Spleen (tissue), 11 donors: ENCODE measurements at regions not wholly inside any gene's neighbourhood (a gene's known extent, or its start where the extent isn't known, plus 50 kb on each side); places are given as distances from the start of the nearest gene placed in this dataset.

Experiments
- DNase-seq: peaks from one replicate; pipeline ENCODE4 v3.0.0-alpha.2; 2020
- H3K27ac ChIP-seq, 8 donors: fragments of 200-600 bp; sonication (generic) in 7 of 8; 1 replicate in 4 of 8; 2 replicates in 4 of 8; pipeline versions ENCODE4 v1.5.0 to v1.8.0; 2016 to 2021; ENCODE audit warnings: inconsistent platforms in 4 of 8, mild to moderate bottlenecking in 4 of 8, moderate library complexity in 1 of 8
- H3K27me3 ChIP-seq, 7 donors: fragments of 200-600 bp; sonication (generic) in 6 of 7; replicated peaks in 1 of 7; 1 replicate in 4 of 7; 2 replicates in 3 of 7; pipeline versions ENCODE4 v1.5.0 to v1.8.0; 2016 to 2021; ENCODE audit warnings: inconsistent platforms in 3 of 7, mild to moderate bottlenecking in 1 of 7
- H3K36me3 ChIP-seq, 6 donors: fragments of 200-600 bp; sonication (generic) in 5 of 6; 1 replicate in 4 of 6; 2 replicates in 2 of 6; pipeline versions ENCODE4 v1.5.0 to v1.8.0; 2016 to 2021; ENCODE audit warnings: inconsistent platforms in 2 of 6
- H3K4me1 ChIP-seq, 6 donors: fragments of 200-600 bp; sonication (generic) in 5 of 6; 1 replicate in 3 of 6; 2 replicates in 3 of 6; pipeline versions ENCODE4 v1.5.0 to v1.8.0; 2016 to 2021; ENCODE audit warnings: inconsistent platforms in 3 of 6
- H3K4me3 ChIP-seq, 8 donors: fragments of 200-600 bp; sonication (generic) in 7 of 8; 1 replicate in 4 of 8; 2 replicates in 4 of 8; pipeline versions ENCODE4 v1.5.0 to v1.8.0; 2016 to 2021; ENCODE audit warnings: inconsistent platforms in 4 of 8, mild to moderate bottlenecking in 4 of 8, moderate library complexity in 2 of 8
- H3K9me3 ChIP-seq, 8 donors: fragments of 200-600 bp; sonication (generic) in 7 of 8; 1 replicate in 4 of 8; 2 replicates in 4 of 8; pipeline versions ENCODE4 v1.5.0 to v1.8.0; 2016 to 2021; ENCODE audit warnings: inconsistent platforms in 4 of 8
- POLR2A ChIP-seq, 3 donors: fragments of 450-650 bp; IDR thresholded peaks; one replicate each; pipeline ENCODE4 v1.5.1; 2017; ENCODE audit warnings: antibody characterized with exemption in 3 of 3, mild to moderate bottlenecking in 1 of 3
- POLR2AphosphoS5 ChIP-seq, 3 donors: sonication (generic); formaldehyde crosslinking; IDR thresholded peaks; one replicate each; pipeline ENCODE4 v1.5.1; 2017; ENCODE audit warnings: antibody characterized with exemption in 3 of 3
- WGBS, 5 donors: extraction: QIAGEN DNeasy Blood & Tissue Kit in 3 of 5; methylation state at CpG; one replicate each; pipeline versions ENCODE4 v1.1.5 to v1.1.7; 2013 to 2018; 5-methylcytosine and 5-hydroxymethylcytosine counted together
- intact Hi-C: fragments of 100-400 bp; cut with DNase I; formaldehyde crosslinking; loops from one replicate; pipeline ENCODE4 v1.15.0; 2023; ENCODE audit warnings: low total_unique reads
- TF ChIP-seq, protein P1 (sequence below), 11 experiments: fragments of 200-600 bp in 7 of 11; fragments of 450-650 bp in 4 of 11; sonication (generic) in 4 of 11; IDR thresholded peaks in 8 of 11; conservative IDR thresholded peaks in 3 of 11; 1 replicate in 7 of 11; 2 replicates in 4 of 11; pipeline versions ENCODE4 v1.4.0 to v1.8.0; 2016 to 2021; ENCODE audit warnings: antibody characterized with exemption in 11 of 11, inconsistent platforms in 4 of 11, mild to moderate bottlenecking in 1 of 11
- donor health status: healthy with polysubstance abuse.
- donor health status: DM: no; HTN: no; CAD: no; lungs with moderate emphysema.
- donor health status: DM: no; HTN: no; CAD: no.
- donor health status: Bipolar disorder and iron deficiency.
- donor health status: healthy.
- donor health status: DM: no; HTN: no; CAD: no.
- donor health status: DM: yes; HTN: yes; CAD: no.

DNA sequence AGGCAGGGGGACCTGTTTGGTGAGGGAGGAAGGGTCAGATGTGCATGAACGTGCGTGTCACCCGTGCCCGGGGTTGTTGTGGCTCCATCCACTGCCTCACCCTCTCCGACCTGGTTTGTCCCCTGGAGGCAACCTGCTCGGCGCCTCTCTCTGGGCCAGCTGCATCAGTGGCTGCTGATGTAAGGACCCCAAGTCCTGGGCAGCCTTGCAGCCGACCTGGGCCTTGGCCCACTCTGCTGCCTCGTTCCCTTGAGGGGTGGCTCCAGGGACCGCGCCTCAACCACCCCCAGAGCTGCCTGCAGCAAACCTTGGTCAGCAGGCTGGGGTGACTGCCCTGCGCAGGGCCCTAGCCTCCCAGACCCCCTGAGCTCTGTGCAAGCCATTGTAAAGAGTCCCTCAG lies 351.7 kb downstream of the TMEM121 start:
- H3K27me3 ChIP-seq: peaks cover 0 to 18% (median 0%) of the 10 kb centered on the region in 7 donors
- 85 to 96% (median 86%) methylated on average over 12 of the region's 12 CpGs for WGBS, 5 donors
- peak; percentile 55 for DNase-seq
- intact Hi-C loops: no loop called here
- no peak overlapping the region for H3K4me3 ChIP-seq
- peaks cover 0 to 8% (median 0%) of the 10 kb centered on the region in 6 donors for H3K4me1 ChIP-seq
- no peaks in the 10 kb centered on the region for H3K9me3 ChIP-seq
- TF ChIP-seq, protein P1, sequence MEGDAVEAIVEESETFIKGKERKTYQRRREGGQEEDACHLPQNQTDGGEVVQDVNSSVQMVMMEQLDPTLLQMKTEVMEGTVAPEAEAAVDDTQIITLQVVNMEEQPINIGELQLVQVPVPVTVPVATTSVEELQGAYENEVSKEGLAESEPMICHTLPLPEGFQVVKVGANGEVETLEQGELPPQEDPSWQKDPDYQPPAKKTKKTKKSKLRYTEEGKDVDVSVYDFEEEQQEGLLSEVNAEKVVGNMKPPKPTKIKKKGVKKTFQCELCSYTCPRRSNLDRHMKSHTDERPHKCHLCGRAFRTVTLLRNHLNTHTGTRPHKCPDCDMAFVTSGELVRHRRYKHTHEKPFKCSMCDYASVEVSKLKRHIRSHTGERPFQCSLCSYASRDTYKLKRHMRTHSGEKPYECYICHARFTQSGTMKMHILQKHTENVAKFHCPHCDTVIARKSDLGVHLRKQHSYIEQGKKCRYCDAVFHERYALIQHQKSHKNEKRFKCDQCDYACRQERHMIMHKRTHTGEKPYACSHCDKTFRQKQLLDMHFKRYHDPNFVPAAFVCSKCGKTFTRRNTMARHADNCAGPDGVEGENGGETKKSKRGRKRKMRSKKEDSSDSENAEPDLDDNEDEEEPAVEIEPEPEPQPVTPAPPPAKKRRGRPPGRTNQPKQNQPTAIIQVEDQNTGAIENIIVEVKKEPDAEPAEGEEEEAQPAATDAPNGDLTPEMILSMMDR (IDR thresholded peaks at IDR 0.05 in 8 of 11, conservative IDR thresholded peaks at IDR 0.05 in 3 of 11): no peak
- TF ChIP-seq POLR2A (IDR thresholded peaks at IDR 0.05) (no peak), POLR2AphosphoS5 (IDR thresholded peaks at IDR 0.05) (no peak)
- no peak overlapping the region for H3K27ac ChIP-seq
- no peaks in the 10 kb centered on the region for H3K36me3 ChIP-seq

DNA sequence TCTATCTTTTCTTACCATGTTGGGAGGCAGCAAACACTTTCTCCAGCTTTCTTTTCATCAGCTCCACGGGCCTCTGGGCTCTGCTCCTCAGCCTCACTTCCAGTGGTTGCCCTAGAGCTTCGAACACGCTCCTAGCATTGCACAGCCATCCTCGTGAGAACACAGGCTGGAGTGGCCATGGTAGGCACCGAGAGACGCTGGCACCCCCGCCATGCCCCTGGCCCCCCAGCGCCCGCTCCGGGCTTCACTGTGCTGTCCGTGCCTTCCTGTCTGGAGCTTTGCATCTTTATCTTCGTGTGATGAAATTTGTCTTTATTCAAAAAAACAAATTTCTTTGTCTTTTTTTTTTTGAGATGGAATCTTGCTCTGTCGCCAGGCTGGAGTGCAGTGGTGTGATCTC lies 352.2 kb downstream of the TMEM121 start:
- Histone ChIP-seq H3K27ac (no peak overlapping the region), H3K4me1 (peaks cover 0 to 8% (median 0%) of the 10 kb centered on the region in 6 donors), H3K36me3 (no peaks in the 10 kb centered on the region), H3K27me3 (peaks cover 0 to 18% (median 0%) of the 10 kb centered on the region in 7 donors), H3K4me3 (no peak overlapping the region), H3K9me3 (no peaks in the 10 kb centered on the region)
- TF ChIP-seq, protein P1 (IDR thresholded peaks at IDR 0.05 in 8 of 11, conservative IDR thresholded peaks at IDR 0.05 in 3 of 11): no peak
- peak; percentile 38 for DNase-seq
- intact Hi-C loops: no loop called here
- 85 to 90% (median 86%) methylated on average over 13 of the region's 13 CpGs for WGBS, 5 donors

DNA sequence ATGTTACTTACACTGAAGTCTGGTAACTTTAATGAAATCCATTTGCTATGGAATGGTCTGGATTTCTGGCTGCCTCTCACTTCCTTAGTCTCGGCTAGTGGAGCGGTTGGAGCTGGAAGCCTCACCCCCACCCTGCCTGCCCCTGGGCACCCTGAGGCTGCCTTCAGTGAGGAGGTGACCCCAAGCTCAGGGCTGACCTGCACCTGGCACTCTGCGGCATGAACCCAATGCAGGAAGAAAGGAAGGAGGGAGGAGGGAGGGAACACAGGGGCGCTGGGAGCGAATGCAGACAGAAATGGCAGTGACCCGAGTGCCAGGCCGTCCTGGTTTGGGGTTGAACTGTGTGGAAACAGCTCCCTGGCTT lies 353.1 kb downstream of the TMEM121 start:
- no peaks in the 10 kb centered on the region for H3K36me3 ChIP-seq
- DNase-seq: no peak
- peaks cover 0 to 18% (median 0%) of the 10 kb centered on the region in 7 donors for H3K27me3 ChIP-seq
- 15 to 42% (median 22%) methylated on average over 7 of the region's 7 CpGs for WGBS, 5 donors
- no peak overlapping the region for H3K4me3 ChIP-seq
- H3K27ac ChIP-seq: no peak overlapping the region
- TF ChIP-seq, protein P1 (IDR thresholded peaks at IDR 0.05 in 8 of 11, conservative IDR thresholded peaks at IDR 0.05 in 3 of 11): no peak
- peak in 1 of 3 donors; percentile 16 for TF ChIP-seq POLR2AphosphoS5 (IDR thresholded peaks at IDR 0.05)
- intact Hi-C loops: no loop called here
- H3K9me3 ChIP-seq: no peaks in the 10 kb centered on the region
- peaks cover 0 to 8% (median 0%) of the 10 kb centered on the region in 6 donors for H3K4me1 ChIP-seq

DNA sequence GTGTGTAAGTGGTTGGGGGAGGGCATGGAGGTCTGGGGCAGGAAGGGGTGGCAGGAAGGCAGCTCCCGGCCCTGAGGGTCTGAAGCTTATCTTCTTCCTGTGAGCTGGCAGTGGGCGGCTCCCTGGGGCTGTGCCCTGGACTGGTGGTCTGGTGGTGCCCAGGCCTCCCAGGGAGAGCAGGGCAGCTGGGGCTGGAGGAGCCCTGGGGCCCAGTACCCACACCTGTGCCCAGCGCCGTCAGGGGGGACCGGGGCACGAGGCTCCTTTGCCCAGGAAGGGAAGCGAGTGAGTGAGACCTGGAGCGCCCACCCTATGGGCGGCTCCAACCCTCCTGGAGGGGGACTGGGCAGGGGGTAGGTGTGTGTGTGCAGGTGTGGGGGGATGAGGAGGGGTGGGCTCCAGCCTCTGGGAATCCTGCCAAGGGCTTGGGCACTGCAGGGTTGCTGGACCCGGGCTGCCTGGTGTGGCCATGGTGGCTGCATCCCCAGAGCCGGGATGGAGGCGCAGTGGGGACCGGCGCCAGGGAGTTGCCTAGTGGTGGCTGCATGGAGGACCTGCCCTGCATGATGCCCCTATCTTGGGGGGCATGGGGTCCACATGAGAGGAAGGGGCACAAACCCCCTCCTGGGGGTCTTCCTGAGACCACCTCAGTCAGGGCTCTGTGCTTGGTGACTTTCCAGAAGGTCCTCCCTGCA lies 353.6 kb downstream of the TMEM121 start:
- Histone ChIP-seq H3K27ac (no peak overlapping the region), H3K4me1 (peaks cover 0 to 8% (median 0%) of the 10 kb centered on the region in 6 donors), H3K27me3 (peaks cover 0 to 18% (median 0%) of the 10 kb centered on the region in 7 donors), H3K4me3 (no peak overlapping the region), H3K9me3 (no peaks in the 10 kb centered on the region), H3K36me3 (no peaks in the 10 kb centered on the region)
- intact Hi-C loops: no loop called here
- 25 to 46% (median 38%) methylated on average over 8 to 14 of the region's 14 CpGs for WGBS, 5 donors
- TF ChIP-seq, protein P1 (IDR thresholded peaks at IDR 0.05 in 8 of 11, conservative IDR thresholded peaks at IDR 0.05 in 3 of 11): no peak
- peak in 1 of 3 donors; percentile 17 for TF ChIP-seq POLR2AphosphoS5 (IDR thresholded peaks at IDR 0.05)
- DNase-seq: peak; percentile 72
